ENCODE measurements at regions not wholly inside any gene's neighbourhood (a gene's known extent, or its start where the extent isn't known, plus 50 kb on each side); places are given as distances from the start of the nearest gene placed in this dataset.

DNA sequence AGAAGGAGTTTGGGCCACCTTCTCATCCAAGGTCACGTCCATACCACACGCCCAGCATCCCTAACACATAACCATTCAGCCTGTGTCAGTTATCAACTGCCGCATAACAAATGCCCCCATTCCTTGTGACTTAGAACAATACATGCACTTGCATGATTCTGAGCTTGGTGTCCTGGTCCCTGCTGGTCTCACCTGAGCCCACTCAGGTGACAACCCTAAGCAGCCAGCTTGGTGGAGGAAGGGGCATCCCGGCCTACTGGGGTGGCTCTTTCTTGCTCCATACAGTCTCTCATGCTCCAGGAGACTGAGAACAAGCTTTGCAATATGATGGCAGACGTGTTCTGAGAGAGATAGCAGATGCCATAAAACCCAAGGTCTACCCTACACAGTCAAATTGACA is 1276.9 kb downstream of the TBC1D22A start:
- H3F3A ChIP-seq (replicated peaks; ENCODE audit: low read depth) = no peaks in the 10 kb centered on the region
- no peaks in the 10 kb centered on the region for H3K27me3 ChIP-seq (ENCODE audit: insufficient read depth)
- peaks cover 3% of the 10 kb centered on the region; the same call in 1 of the 2 replicates for H3K36me3 ChIP-seq (ENCODE audit: insufficient read depth)
- no peak overlapping the region for H3K27ac ChIP-seq (ENCODE audit: low read depth)
- TF ChIP-seq CREB1 (CRISPR knock-in tag; IDR thresholded peaks at IDR 0.05; ENCODE audit: low read depth) (no peak), EZH2 (IDR thresholded peaks at IDR 0.05; ENCODE audit: low read depth, unreplicated experiment) (no peak)
- H4K20me1 ChIP-seq (replicated peaks; ENCODE audit: insufficient read depth) = no peaks in the 10 kb centered on the region
- Mint-ChIP-seq H3K4me3 (no peak overlapping the region), H3K36me3 (ENCODE audit: low read depth) (no peaks in the 10 kb centered on the region), H3K27me3 (ENCODE audit: insufficient read depth, low read depth, poor library complexity) (peaks cover 4% of the 10 kb centered on the region), H3K27ac (no peak overlapping the region), H3K9me3 (no peaks in the 10 kb centered on the region; the same call in 2 of the 3 replicates), H3K4me1 (peaks cover 16% of the 10 kb centered on the region)
- no peak overlapping the region for H3K4me3 ChIP-seq
- no peak overlapping the region for H2AFZ ChIP-seq
- H3K79me2 ChIP-seq (replicated peaks; ENCODE audit: insufficient read depth) = no peaks in the 10 kb centered on the region
- DNase-seq (ENCODE audit: low spot score) = no peak
- ATAC-seq = no peak
- no peak overlapping the region for H3K4me2 ChIP-seq
- no peaks in the 10 kb centered on the region for H3K4me1 ChIP-seq (ENCODE audit: insufficient read depth)
- no peaks in the 10 kb centered on the region for H3K9me2 ChIP-seq (ENCODE audit: insufficient read depth)

- Mint-ChIP-seq H3K4me1 (peaks cover 11% of the 10 kb centered on the region; the same call in 2 of the 3 replicates), H3K27me3 (ENCODE audit: insufficient read depth, low read depth, poor library complexity) (peaks cover 3% of the 10 kb centered on the region), H3K4me3 (no peak overlapping the region), H3K27ac (no peak overlapping the region), H3K9me3 (no peaks in the 10 kb centered on the region; the same call in 2 of the 3 replicates), H3K36me3 (ENCODE audit: low read depth) (no peaks in the 10 kb centered on the region)
- Histone ChIP-seq H3K79me2 (replicated peaks; ENCODE audit: insufficient read depth) (no peaks in the 10 kb centered on the region), H4K20me1 (replicated peaks; ENCODE audit: insufficient read depth) (no peaks in the 10 kb centered on the region), H3K27me3 (ENCODE audit: insufficient read depth) (no peaks in the 10 kb centered on the region), H3F3A (replicated peaks; ENCODE audit: low read depth) (no peaks in the 10 kb centered on the region), H3K4me2 (no peak overlapping the region), H3K27ac (ENCODE audit: low read depth) (no peak overlapping the region), H3K4me3 (no peak overlapping the region), H3K36me3 (ENCODE audit: insufficient read depth) (peaks cover 3% of the 10 kb centered on the region), H3K9me2 (ENCODE audit: insufficient read depth) (no peaks in the 10 kb centered on the region), H3K4me1 (ENCODE audit: insufficient read depth) (no peaks in the 10 kb centered on the region), H2AFZ (no peak overlapping the region)
- ATAC-seq (no peak), DNase-seq (ENCODE audit: low spot score) (no peak)
- no peak for TF ChIP-seq ZNF114 (CRISPR knock-in tag; IDR thresholded peaks at IDR 0.05)
- TF ChIP-seq, protein P1, sequence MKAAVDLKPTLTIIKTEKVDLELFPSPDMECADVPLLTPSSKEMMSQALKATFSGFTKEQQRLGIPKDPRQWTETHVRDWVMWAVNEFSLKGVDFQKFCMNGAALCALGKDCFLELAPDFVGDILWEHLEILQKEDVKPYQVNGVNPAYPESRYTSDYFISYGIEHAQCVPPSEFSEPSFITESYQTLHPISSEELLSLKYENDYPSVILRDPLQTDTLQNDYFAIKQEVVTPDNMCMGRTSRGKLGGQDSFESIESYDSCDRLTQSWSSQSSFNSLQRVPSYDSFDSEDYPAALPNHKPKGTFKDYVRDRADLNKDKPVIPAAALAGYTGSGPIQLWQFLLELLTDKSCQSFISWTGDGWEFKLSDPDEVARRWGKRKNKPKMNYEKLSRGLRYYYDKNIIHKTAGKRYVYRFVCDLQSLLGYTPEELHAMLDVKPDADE (IDR thresholded peaks at IDR 0.05) = no peak
- TF ChIP-seq EZH2phosphoT487 (IDR thresholded peaks at IDR 0.05; ENCODE audit: unreplicated experiment) = no peak
- no peak for TF ChIP-seq NANOG (IDR thresholded peaks at IDR 0.05; ENCODE audit: borderline replicate concordance)
- no peak for TF ChIP-seq EZH2 (IDR thresholded peaks at IDR 0.05; ENCODE audit: low read depth, unreplicated experiment)
- TF ChIP-seq CTCF (conservative IDR thresholded peaks at IDR 0.05; ENCODE audit: low read depth in 2 of 2) = no peak
- TF ChIP-seq ZNF331 (CRISPR knock-in tag; IDR thresholded peaks at IDR 0.05; ENCODE audit: low read depth) = no peak
- no peak for TF ChIP-seq ZNF462 (CRISPR knock-in tag; IDR thresholded peaks at IDR 0.05)
Measured at GRCh38 chr22:48037618-48038017, 1275.2 kb downstream of the TBC1D22A start.

All from GM23338 (cell line).